Neural cell (in vitro differentiated cells): ENCODE measurements at regions not wholly inside any gene's neighbourhood (a gene's known extent, or its start where the extent isn't known, plus 50 kb on each side); places are given as distances from the start of the nearest gene placed in this dataset.

Experiments used
- EP300 ChIP-seq: fragments of 450-650 bp; conservative IDR thresholded peaks from 2 replicates; pipeline ENCODE4 v1.6.1; 2014; ENCODE audit warnings: antibody characterized with exemption, mild to moderate bottlenecking, moderate library complexity; ENCODE audit not compliant: poor library complexity, severe bottlenecking
- EZH2 ChIP-seq: fragments of 200-600, 300-800 bp; shearing (Covaris generic), sonication (generic); IDR thresholded peaks from 2 replicates; pipeline ENCODE4 v1.6.1; 2014; ENCODE audit warnings: antibody characterized with exemption, low read length, borderline replicate concordance, mild to moderate bottlenecking; ENCODE audit not compliant: insufficient read depth, poor library complexity, severe bottlenecking
- MXI1 ChIP-seq: fragments of 450-650 bp; conservative IDR thresholded peaks from 2 replicates; pipeline ENCODE4 v1.6.1; 2014; ENCODE audit warnings: antibody characterized with exemption, mild to moderate bottlenecking; ENCODE audit not compliant: poor library complexity, severe bottlenecking
- POLR2AphosphoS5 ChIP-seq: IDR thresholded peaks from 2 replicates; pipeline ENCODE4 v1.6.1; 2012
- RAD21 ChIP-seq: fragments of 450-650 bp; conservative IDR thresholded peaks from 2 replicates; pipeline ENCODE4 v1.6.1; 2014; ENCODE audit warnings: antibody characterized with exemption, mild to moderate bottlenecking, moderate library complexity
- SMC3 ChIP-seq: fragments of 450-650 bp; conservative IDR thresholded peaks from 2 replicates; pipeline ENCODE4 v1.6.1; 2014; ENCODE audit warnings: antibody characterized with exemption, mild to moderate bottlenecking, moderate library complexity; ENCODE audit not compliant: poor library complexity
- TAF1 ChIP-seq: IDR thresholded peaks from 2 replicates; pipeline ENCODE4 v1.6.1; 2012; ENCODE audit warnings: low read depth
- TF ChIP-seq, protein P1 (sequence below): fragments of 450-650 bp; IDR thresholded peaks from 2 replicates; pipeline ENCODE4 v1.5.1; 2014; ENCODE audit warnings: antibody characterized with exemption, mild to moderate bottlenecking, moderate library complexity; ENCODE audit not compliant: poor library complexity, severe bottlenecking
- TF ChIP-seq, protein P2 (sequence below): IDR thresholded peaks from 2 replicates; pipeline ENCODE4 v1.6.1; 2012; ENCODE audit warnings: borderline replicate concordance

DNA sequence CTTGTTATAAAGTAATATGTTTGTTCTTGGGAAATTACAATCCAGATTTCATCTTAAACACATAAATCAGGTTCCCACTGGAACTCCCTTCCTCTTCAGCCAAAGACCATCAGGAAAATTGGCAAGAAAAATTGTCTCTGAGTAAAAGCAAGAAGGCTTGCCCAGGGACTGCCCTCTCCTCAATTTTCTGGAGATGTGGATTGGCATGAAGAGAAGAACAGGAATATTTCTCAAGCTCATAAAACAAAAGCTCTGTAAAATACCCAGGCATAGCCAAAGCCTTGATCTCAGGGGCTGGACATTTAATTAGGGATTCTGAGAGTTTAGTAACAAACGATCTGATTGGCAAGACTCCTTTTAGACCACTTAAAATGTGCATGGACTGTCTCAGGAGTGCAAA, 223.4 kb downstream of the ZNF608 start:
- TF ChIP-seq EZH2 (no peak), TAF1 (no peak), POLR2AphosphoS5 (no peak), EP300 (no peak), SMC3 (no peak), RAD21 (no peak), MXI1 (no peak)
- TF ChIP-seq, protein P1, sequence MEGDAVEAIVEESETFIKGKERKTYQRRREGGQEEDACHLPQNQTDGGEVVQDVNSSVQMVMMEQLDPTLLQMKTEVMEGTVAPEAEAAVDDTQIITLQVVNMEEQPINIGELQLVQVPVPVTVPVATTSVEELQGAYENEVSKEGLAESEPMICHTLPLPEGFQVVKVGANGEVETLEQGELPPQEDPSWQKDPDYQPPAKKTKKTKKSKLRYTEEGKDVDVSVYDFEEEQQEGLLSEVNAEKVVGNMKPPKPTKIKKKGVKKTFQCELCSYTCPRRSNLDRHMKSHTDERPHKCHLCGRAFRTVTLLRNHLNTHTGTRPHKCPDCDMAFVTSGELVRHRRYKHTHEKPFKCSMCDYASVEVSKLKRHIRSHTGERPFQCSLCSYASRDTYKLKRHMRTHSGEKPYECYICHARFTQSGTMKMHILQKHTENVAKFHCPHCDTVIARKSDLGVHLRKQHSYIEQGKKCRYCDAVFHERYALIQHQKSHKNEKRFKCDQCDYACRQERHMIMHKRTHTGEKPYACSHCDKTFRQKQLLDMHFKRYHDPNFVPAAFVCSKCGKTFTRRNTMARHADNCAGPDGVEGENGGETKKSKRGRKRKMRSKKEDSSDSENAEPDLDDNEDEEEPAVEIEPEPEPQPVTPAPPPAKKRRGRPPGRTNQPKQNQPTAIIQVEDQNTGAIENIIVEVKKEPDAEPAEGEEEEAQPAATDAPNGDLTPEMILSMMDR: no peak
- TF ChIP-seq, protein P2, sequence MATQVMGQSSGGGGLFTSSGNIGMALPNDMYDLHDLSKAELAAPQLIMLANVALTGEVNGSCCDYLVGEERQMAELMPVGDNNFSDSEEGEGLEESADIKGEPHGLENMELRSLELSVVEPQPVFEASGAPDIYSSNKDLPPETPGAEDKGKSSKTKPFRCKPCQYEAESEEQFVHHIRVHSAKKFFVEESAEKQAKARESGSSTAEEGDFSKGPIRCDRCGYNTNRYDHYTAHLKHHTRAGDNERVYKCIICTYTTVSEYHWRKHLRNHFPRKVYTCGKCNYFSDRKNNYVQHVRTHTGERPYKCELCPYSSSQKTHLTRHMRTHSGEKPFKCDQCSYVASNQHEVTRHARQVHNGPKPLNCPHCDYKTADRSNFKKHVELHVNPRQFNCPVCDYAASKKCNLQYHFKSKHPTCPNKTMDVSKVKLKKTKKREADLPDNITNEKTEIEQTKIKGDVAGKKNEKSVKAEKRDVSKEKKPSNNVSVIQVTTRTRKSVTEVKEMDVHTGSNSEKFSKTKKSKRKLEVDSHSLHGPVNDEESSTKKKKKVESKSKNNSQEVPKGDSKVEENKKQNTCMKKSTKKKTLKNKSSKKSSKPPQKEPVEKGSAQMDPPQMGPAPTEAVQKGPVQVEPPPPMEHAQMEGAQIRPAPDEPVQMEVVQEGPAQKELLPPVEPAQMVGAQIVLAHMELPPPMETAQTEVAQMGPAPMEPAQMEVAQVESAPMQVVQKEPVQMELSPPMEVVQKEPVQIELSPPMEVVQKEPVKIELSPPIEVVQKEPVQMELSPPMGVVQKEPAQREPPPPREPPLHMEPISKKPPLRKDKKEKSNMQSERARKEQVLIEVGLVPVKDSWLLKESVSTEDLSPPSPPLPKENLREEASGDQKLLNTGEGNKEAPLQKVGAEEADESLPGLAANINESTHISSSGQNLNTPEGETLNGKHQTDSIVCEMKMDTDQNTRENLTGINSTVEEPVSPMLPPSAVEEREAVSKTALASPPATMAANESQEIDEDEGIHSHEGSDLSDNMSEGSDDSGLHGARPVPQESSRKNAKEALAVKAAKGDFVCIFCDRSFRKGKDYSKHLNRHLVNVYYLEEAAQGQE: no peak
